Kidney tubule cell (primary cell): ENCODE measurements at regions not wholly inside any gene's neighbourhood (a gene's known extent, or its start where the extent isn't known, plus 50 kb on each side); places are given as distances from the start of the nearest gene placed in this dataset.
A peak's percentile ranks its signal among the peaks of the same experiment; 100 is the strongest.
"Not testable (repeated sequence)": the region's sequence is repeated elsewhere in the genome, so short reads cannot be mapped to it uniquely, and the experiment has no call there.

ENCODE experiments used
- DNase-seq: peaks from one replicate; pipeline ENCODE4 v3.0.0-alpha.2; 2018; ENCODE audit warnings: low spot score

GRCh38 chr2:180604077-180604476 is 376.3 kb upstream of the UBE2E3 start:
- peak; percentile 35 for DNase-seq

DNA sequence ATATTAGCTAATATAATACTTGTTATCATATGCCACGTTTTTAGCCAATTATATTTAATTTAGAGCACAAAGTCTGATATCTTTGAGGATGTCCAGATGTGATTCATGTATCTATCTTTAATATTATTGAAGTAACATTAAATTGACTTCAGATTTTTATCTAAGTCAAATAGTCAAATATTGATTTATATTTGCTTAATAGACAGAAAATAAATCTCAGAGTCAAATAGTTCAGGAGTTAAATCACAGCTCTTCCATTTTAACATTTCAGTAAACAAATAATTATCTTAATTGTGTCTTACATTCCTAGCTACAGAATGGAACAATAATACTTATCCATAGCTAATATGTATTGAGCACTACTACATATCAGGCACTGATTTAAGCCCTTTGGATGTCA is 379.4 kb upstream of the UBE2E3 start:
- no peak for DNase-seq

- no peak for DNase-seq
These were observed 380.6 kb upstream of the UBE2E3 start for GRCh38 chr2:180599804-180600203.

- no peak for DNase-seq
These were observed 383.2 kb upstream of the UBE2E3 start for GRCh38 chr2:180597179-180597578.

DNA sequence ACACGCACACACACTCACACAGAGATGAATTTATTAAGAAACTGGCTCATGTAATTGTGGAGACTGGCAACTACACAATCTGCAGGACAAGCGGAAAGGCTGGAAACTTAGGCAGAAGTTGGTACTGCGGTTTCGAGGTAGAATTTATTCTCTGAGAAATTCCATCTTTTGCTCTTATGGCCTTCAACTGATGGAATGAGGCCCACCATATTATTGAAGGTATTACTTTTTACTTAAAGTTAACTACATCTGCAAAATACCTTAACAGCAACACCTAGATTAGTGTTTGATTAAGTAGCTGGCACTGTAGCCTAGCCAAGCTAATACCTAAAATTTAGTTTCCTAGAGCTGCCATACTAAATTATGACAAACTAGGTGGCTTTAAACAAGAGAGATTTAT is 384.0 kb upstream of the UBE2E3 start:
- DNase-seq, result no peak

- no peak for DNase-seq
These were observed 388.5 kb upstream of the UBE2E3 start for GRCh38 chr2:180591947-180592346.

DNA sequence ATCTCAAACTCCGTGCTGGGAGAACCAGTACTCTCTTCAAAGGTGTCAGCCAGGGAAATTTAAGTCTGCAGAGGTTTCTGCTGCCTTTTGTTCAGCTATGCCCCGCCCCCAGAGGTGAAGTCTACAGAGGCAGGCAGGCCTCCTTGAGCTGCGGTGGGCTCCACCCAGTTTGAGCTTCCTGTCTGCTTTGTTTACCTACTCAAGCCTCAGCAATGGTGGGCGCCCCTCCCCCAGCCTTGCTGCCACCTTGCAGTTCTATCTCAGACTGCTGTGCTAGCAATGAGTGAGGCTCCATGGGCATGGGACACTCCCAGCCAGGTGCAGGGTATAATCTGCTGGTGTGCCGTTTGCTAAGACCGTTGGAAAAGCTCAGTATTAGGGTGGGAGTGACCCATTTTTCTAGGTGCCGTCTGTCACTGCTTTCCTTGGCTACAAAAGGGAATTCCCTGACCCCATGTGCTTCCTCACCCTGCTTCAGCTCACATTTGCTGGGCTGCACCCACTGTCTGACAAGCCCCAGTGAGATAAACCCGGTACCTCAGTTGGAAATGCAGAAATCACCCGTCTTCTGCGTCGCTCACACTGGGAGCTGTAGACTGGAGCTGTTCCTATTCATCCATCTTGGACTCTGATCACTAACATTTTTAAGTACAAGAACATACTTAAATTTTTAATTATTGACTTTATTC is 389.2 kb upstream of the UBE2E3 start:
- DNase-seq, result not testable (repeated sequence)

- DNase-seq, result no peak
These were observed 396.8 kb upstream of the UBE2E3 start for GRCh38 chr2:180583441-180584140.

DNA sequence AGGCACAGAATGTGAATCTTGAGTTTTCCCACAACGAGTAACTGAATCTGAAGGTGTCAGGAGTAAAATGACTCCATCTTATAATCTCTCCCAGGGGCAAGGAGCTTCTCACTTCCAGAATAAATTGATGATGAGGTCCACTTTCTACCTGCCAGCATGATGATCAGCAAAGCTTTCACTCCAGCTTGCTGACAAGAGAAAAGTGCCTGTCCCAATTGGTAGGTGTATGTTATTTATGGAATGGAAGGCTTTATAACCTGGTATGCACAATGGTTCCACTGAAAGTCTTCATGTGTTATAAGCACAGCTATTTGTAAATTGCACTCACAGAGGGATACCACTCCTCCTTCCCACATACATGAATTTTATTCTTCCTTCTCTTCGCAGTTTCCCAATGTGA is 401.0 kb upstream of the UBE2E3 start:
- DNase-seq, result no peak

- no peak for DNase-seq
These were observed 402.0 kb upstream of the UBE2E3 start for GRCh38 chr2:180578441-180578840.

GRCh38 chr2:180577567-180577966 is 402.8 kb upstream of the UBE2E3 start:
- DNase-seq, result no peak

- DNase-seq, result peak; percentile 47
These were observed 406.5 kb upstream of the UBE2E3 start for GRCh38 chr2:180573951-180574350.

DNA sequence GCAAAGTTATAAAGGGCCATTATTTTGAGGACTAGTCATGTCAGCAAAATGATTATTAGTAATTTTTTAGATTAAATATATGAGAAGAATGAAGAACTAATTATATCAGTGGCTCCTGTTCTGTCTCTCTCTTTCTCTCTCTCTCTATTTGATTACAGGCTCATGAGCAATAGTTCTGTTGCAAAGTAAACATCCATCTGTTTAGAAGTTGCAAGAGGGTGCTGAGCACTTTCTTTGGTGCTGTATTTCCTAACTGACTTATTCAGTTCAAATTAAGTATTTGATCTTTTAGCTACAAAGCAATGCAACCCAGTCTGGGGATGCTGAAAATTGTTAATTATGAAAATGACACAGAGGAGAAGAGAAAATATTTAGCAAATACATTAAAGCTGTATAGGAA is 408.1 kb upstream of the UBE2E3 start:
- DNase-seq, result no peak

DNA sequence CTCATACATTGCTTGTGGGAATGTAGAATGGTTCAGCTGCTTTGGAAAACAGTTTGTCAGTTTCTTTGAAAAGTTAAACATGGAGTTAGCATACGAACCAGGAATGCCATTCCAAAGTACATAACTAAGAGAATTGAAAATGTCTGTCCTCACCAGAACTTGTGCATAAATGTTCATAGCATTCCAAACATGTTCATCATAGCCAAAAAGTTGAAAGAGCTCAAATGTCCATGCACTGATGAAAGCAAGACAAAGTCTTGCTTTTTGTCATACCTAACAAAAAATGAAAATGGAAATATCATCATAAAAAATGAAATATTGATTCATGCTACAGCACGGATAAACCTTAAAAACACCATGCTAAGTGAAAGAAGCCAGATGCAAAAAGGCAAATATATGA is 408.8 kb upstream of the UBE2E3 start:
- DNase-seq, result peak; percentile 4

- no peak for DNase-seq
These were observed 409.5 kb upstream of the UBE2E3 start for GRCh38 chr2:180570864-180571263.

- no peak for DNase-seq
These were observed 416.4 kb upstream of the UBE2E3 start for GRCh38 chr2:180564051-180564450.

DNA sequence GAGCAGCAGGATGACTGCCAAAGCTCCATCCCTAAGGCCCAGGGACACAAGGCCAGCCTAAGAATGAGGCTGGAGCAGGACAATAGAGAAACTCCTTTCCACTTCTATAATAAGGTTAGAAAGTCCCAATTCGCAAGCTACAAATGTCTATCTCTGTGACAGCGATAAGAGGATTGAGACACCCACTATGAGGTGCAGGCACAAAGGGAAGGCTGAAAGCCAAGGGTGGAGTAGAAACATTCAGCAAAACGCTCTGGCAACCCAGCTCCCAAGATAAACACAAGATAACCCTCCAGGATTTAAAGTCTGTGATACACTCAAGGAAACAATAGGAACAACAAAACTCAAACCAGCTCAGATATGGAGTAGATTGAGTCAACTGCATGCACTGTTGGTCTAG is 418.0 kb upstream of the UBE2E3 start:
- no peak for DNase-seq

DNA sequence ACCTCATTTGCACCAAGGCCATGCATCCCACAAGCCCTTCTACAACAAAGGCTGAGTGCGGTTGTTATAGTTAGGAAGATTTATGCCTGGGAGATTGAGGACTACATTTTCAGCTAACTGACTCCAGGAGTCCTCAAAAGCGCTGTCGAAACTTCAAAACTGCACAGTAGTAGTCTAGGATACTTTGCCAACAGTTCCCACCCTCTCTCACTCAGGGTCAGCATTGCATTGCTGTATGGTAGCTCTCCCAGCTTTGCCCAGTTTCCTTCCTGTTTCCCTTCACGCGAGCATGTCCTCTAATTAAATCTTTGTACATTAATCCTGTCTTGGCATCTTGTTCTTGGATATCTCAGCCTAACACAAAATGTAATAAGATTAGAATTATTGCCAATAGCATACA is 420.6 kb upstream of the UBE2E3 start:
- no peak for DNase-seq

- no peak for DNase-seq
These were observed 421.4 kb upstream of the UBE2E3 start for GRCh38 chr2:180559038-180559437.

DNA sequence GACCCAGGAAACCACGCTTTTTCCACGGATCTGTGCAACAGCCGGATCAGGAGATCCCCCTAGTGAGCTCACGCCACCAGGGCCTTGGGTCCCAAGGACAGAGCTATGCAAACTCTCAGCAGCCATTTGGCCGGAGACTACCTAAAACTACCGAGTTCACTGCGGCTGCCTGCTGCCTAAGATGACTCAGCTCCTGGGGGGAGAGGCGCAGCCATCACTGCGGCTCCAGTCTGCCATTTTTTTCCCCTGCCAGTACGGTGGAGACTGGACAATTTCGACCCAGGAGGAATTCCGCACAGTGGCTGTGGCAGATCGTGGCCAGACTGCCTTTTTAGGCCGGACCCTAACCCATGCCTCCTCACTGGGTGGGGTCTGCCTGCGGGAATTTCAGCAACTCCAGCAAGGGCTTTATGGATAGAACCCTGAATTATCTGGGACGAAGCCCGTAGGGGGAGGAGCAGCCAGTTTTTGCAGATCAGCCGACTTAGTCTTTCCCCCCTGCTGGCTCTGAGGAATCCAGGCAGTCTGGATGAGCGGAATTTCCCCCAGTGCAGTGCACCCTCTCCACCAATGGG is 424.9 kb upstream of the UBE2E3 start:
- DNase-seq, result no peak

GRCh38 chr2:180554330-180554729 is 426.1 kb upstream of the UBE2E3 start:
- DNase-seq, result no peak

DNA sequence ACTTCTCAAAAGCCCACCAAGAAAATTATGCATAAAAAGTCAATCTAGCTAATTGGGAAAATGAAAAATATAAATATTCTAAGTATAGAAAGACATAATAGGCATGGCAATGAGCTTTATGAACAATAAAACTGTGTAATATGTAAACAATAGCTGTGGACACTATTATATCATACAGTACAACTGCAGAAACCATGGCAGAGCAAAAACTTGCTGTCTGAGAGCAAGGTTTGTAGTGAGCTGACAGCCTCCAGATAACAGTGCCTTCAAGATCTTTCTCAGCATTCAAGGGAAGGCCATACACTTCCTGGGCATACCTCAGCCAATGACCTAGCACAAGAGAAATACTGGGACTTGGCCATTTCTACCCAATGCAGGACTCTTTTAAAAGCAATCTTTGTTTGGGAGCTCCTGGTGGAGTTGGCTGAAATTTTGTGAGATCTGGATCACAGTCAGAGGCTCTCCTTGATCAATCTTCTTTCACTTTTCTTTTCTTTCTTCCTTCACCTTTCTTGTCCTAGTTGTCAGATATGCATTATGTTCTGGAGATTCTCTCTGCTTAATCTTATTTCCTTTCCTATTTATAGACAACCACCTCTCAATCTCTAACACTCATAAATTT is 427.2 kb upstream of the UBE2E3 start:
- DNase-seq, result no peak

DNA sequence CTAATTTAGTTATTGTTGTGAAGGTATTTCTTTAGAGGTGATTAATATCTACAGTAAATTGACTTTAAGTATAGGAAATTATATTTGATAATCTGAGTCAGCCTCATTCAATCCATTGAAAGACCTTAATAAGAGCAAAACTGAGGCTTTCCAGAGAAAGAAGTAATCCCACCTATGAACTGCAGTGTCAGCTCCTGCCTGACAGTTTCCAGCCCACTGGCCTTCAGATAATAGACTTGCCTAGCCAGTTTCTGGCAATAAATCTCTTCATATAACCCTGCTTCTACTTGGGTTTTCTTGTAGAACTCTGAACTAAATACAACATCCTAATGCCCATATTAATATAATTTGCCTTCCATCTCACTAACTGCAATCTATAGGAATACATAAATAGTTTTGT is 437.9 kb upstream of the UBE2E3 start:
- no peak for DNase-seq
